HG03432 (cell line): ENCODE measurements at regions not wholly inside any gene's neighbourhood (a gene's known extent, or its start where the extent isn't known, plus 50 kb on each side); places are given as distances from the start of the nearest gene placed in this dataset.

Experiments
- ATAC-seq: cut with Tn5 transposase; IDR thresholded peaks from one replicate; pipeline ENCODE4 v1.9.1; 2021; ENCODE audit warnings: mild to moderate bottlenecking, moderate library complexity; ENCODE audit not compliant: unreplicated experiment

DNA sequence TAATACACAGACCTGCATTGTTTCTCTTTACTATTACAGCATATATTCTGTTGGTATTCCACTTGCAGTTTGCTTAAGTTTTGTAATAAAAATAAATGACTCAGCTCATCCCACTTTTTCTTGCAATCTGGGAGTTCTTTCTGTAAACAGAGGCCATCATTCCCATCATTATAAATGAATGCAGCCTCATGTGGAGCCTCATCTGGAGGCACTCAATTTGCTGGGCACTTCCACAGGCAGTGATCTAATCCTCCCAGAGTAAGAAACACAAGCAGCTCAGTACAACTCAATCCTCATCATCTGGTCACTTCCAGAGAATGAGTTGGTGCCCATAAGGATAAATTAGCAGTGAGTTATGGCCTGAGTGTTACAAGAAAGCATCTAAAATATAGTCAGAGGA lies 2801.9 kb downstream of the PCDH9 start:
- no peak for ATAC-seq

DNA sequence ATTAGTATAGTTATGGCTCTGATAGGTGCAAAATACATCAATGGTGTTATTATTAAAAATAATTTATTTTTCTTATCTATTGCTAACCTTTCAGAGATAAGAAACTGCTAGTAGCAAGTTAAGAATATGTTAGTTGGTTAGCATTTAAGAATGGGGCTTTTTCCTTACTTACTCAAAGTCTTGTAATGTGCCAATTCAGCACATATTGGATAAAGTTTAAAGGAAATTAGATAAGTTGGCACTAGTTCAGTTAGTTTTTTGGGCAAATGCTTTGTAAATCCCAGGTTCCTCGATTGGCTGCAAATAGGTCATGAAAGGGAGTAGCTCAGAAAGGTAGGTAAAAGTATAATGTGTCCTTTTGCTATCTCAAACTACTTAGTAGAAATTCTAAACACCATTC lies 2806.7 kb downstream of the PCDH9 start:
- ATAC-seq: no peak

DNA sequence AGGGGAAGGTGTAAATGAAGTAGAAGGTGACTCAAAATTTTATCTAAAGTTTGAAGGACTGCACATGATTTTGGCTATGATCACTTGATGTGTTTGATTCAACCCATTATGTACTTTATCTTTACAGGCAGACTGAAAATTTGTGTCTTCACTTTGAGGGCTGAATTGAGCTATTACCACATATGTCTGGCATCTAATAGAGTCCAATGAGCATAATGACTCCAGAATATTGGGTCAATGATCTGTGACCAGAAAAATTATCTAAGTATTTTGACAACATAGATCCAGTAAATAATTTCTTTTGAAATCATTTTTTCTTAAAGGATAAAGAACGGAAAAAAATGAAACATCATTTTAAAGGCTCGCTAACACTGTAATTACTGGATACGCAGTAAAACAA lies 2810.0 kb downstream of the PCDH9 start:
- ATAC-seq: no peak

DNA sequence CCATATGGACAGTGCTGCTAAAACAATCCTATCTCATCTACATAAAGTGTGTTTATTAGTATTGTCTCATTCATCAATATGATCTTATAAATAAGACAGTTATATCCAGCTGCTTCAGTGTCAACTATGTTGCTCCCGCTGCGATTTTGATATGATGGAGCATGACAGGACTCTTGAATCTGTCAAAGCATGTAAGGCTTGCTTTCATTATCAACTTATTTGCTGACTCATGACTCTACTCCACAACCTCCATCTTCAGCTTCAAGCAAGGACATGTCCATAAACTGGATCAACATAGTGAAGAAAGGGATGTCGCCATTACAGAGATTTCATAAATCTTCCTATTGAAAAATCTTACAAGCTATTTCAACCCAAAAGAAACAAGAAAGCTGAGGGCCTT lies 2812.6 kb downstream of the PCDH9 start:
- ATAC-seq: no peak

DNA sequence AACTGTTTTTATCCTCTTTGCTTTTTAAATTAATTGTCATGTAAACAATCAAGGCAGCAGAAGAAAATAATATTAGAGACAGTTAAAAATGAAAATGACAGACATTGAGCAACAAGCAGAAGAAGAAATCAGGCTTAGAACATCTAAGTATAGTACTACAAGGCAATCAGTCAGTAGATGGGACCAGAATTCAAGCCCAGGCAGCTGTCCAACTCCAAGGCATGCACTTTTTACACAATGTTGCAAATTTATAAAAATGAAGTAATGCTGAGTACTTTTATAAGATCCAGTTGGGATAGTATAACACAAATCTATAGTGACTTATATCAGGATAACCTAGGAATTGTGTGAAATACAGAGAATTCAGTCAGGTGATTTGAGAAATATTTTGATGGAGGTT lies 2815.8 kb downstream of the PCDH9 start:
- ATAC-seq: no peak

DNA sequence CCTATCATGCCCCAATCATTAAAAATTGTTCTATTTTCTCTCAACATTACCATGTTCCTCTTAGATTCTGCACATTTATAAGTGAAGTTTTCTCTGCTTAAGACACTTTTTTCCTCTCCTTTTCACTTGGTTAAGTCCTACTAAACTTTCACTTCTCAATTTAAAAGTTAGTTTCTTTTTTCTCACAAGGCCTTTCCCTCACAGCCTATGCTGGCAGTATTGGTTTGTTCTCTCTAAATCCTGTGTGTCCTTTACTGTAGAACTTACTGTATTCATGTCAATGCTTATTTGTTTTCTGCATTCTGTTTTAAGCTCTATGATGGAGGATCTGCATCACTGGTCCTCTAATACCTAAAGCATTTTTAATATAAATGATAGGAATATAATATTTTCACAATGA lies 2816.6 kb downstream of the PCDH9 start:
- ATAC-seq: no peak

DNA sequence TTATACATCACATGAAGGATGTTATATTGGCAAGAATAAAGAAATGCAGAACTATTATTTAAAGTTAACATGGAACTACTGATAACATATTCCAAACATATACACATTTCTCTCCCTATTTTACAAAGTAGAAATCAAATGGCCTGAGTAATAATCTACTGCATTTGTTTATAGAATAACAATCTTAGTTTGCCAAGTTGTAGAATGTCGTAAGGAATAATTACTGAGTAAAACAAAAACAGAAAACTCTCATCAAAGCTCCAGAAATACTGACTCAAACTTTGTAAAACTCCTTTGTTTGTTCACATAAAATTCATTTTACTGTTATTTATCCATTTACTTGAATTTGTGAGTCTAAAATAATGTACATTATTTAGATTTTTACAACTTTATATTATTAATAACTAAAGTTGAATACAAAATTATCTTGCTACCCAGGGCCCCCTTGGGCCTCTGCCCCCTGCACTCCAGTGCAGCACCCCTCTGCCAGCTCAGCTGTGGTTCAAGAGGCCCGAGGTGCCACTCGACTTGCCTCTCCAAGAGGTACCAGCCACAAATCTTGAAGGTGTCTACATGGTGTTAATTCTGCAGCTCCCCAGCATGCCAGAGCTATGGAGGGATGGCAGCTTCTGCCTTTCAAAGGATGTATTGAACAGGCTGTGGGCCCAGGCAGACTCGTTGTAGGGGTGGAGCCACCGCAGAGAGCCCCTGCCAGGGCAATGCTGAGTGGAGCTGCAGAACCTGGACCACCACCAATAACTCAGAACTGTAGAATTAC lies 2819.7 kb downstream of the PCDH9 start:
- ATAC-seq: no peak

DNA sequence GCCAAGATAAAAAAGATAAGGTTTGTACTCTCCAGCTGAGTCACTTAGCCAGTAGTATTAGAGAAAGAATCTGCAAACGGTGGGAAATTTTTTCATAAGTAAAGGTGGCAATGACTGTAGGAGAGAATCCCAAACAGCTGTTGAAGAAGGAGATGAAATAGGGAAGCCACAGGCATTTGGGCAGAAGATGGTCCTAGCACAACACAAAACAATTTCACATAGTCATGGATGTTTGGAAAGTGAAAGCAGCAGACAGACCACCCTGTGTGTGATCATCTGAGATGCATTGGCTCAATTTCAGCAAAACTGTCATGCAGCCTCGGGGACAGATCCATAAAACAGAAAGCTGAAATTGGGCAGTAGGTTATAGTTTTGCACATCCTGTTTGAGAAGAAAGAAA lies 2832.4 kb downstream of the PCDH9 start:
- no peak for ATAC-seq

DNA sequence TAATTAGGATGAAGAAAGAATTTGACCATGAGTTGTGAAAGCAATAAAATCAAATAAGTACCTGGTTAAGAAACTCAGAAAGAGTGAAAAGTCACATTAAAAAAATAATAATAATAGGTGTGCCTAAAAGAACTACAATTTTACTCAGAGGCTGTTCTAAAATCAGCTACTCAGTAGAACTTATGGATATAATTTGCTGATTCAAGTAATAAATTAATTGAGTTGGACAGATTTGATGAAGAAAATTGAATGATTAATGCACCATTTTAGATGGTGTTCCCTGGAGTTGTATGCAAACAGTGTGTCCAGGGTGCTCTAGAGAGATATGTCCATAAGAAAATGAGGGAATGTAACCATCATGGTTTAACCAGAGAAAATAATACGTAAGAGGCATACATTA lies 2852.5 kb downstream of the PCDH9 start:
- ATAC-seq: no peak

DNA sequence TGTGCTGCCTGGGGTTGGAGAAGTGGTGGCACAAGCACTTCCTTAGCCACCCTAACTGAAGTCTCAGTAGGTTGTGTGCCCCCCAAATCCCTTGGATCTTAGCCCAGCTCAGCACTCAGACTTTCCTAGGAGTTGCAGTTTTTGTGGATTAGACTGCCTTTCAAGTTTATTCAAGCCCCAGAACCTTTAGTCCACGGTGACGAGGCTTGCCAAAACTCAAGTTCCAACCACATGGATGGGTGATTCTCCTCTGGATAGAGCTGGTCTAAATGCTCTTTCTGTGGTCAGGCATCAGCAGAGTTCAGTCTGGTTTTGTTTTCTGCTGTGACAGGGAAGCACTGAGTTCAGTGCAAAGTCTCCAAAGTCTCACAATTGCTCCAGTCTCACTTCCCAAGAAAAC lies 2858.7 kb downstream of the PCDH9 start:
- no peak for ATAC-seq

DNA sequence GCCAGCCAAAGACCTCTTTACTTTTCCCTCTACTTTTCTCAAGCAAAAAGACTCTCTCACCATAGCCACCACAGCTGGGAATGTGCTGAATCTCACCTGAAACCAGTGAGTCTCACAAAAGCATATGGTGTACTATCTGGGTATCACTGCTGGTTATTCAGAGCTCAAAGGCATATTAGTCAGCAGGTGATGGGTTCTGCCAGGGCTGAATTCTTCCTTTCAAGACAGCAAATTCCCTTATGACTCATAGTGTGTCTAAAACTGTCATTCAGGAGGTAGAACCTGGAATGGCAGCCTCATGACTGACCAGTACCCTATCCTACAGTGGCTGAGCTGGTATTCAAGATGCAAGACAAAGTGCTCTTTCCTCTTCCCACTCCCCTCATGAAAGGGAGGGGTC lies 2859.1 kb downstream of the PCDH9 start:
- no peak for ATAC-seq

DNA sequence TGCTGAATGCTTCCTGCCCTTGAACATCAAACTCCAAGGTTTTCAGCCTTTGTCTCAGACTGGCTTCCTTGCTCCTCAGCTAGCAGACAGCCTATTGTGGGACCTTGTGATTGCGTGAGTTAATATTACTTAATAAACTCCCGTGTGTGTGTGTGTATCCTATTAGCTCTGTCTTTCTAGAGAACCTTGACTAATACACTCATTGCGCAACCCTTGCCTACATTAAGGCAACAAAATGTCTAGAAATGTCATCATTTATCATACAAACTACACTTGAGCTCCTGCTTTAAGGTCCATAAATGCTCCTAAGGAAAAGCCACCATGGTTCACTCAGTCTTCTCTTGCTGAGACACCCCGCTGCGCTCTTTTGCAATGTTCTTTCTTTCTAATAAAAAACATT lies 2861.0 kb downstream of the PCDH9 start:
- ATAC-seq: no peak

DNA sequence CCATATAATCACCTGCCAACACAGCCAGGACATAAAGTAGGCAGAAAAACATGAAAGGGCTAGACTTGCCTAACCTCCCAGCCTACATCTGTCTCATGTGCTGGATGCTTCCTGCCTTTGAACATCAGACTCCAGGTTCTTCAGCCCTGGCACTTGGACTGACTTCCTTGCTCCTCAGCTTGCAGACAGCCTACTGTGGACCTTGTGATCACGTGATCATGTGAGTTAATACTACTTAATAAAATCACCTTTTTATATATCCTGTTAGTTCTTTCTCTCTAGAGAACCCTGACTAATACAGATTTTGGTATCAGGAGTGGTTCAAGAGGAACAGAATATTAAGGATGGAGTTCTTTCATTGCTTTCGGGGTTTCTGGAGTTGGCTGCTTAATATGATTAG lies 2867.6 kb downstream of the PCDH9 start:
- no peak for ATAC-seq

DNA sequence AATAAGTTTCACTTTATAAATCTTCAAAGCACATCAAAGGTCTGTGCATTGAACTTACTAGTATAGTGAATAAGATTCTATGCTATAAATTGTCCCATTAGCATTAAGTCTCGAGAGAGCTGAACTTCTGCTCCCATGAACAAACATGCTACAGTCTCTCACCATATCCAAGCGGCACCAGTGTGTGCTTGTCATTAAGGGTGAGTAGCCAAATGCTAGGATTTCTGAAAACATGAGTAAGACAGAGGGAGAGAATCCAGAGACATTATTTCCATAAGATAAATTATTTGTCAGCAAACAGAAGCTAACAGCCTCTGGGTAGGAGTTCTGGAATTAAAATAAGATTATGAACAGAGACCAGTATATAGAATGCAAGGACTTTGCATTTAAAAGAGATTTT lies 2882.5 kb downstream of the PCDH9 start:
- no peak for ATAC-seq

DNA sequence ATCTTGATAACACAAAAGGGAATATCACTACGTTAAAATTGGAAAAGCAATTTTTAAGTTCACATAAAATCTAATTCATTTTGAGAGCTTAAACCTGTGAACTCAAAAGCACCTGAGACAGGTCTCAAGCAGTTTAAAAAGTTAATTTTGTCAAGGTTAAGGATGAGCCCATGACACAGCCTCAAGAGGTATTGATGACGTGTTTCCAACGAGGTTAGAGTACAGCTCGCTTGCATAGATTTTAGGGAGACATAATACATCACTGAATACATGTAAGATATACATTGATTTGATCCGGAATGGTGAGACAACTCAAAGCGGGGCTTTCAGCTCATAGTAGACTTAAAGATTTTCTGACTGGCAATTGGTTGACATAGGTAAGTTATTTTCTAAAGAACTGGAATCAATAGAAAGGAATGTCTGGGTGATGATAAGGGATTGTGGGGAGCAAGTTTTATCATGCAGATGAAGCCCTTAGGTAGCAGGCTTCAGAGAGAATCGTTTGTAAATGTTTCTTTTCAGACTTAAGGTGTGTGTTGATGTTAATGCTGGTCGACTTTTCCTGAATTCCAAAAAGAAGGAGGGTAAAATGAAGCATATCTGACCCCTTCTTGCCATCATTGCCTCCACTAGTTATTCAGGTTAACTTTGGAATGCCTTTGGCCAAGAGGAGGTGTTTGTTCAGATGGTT lies 2890.6 kb downstream of the PCDH9 start:
- no peak for ATAC-seq

DNA sequence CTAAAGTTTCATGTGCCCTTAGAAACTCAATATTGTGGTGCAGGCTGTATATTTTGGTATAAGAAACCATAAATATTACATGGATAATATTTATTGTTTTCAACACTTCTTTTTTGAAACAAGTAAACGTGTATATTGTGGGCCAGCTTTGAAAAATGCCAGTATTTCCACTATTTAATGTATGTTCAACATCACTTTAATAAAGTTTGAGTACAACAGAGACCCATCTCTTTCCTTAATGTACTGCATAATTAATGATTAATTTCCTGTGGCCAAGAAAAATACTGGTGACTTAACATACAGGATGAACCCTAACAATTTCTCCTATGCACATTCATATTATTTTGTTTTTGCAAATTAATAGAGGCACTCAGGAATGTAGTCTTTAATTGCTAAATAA lies 2891.5 kb downstream of the PCDH9 start:
- no peak for ATAC-seq

DNA sequence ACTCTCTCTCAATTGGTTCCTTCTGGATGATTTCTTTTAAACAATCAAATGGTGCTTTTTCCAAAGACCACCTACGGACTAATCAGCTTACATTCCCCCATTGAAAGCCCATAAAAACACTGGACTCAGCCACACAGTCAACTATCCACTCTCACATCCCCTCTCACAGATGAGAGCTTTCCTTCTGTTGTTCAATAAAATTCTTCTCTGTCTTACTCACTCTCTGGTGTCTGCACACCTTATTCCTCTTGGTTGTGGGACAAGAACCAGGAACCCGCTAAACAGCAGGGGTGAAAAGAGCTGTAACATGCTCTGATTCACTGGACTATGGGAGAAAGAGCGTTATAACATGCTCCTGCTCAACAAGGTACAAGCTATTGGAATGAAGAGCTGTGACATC lies 2896.2 kb downstream of the PCDH9 start:
- no peak for ATAC-seq

DNA sequence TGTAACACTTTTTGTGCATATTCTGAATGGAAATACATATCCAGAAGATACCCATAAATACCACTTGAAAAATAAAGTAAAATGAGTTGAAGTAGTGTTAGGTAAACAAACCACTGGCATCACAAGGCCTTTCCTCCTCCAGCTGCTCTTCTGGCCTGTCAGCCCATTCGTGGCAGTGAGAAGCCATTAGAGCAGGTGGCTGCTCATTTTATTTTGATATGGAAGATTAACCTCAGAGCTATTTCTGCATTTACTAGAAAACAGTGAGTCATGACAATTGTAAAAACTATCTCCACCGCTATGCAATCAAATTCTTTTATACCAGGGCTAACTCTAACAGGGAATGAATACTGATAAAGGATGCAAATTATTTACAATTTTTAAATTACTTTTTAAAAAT lies 2898.1 kb downstream of the PCDH9 start:
- no peak for ATAC-seq

DNA sequence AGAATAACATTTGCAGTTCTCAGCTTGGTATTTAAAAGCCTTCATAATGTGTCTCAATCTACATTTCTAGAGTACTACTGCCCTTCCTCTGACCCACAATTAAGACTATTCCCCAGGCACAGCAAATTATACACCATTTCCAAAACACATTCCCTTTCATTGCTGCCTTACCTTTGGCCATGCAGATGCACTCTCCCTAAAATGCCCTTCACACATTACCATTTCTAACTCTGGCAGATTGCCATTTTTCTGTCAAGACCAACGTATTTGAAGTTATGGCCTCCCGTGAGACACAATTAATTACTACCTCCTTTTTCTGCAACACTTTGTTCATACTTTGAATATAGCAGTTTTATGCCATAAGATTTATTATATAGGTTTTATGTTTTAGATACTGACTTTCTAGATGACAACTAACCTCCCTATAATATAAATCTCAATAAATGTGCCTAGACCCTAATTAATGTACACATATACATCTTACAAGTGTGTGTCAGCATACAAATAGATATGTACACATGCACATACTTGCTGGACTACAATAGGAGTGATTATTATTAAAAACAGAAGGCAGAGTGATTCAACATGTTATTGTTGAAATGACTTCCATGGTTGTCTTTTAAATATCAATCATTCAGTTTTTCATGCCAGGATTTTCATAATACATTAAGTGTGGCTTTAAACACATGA lies 2902.5 kb downstream of the PCDH9 start:
- ATAC-seq: no peak

DNA sequence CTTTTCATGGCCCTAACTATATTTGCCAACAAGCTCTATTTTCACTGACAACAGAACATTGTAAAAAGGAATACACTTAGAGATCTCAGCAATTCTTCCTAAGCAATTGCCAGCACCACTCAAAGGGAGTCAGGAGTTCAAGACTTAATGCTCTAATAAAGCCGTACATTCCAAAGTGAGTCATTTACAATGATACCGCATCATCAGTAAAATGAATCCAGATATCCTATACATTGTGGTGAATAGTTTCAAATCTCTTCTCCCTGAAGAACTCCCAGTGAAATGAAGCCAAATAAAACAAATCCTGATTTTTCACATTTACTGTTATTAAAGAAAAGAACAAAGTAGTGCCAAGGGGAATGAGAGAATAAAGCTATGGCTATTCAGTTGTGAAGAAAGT lies 2898.7 kb upstream of the PCDH20 start:
- no peak for ATAC-seq

DNA sequence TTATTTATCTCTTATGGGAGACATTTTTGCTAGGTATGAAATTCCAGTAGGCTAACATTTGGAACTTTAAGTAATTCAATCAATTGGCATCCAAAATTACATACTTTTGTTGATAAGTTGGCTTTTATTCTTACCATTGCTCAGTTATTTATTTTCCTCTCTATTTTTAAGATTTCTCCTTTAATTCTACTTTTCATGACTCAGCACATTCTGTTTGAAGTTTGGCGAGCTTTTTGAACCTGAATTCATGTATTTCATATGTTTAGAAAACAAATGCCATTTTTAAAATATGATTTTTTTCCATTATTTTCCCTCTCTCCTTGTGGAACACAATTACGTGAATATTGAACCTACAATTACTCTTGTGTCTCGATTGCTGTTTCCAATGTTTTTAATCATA lies 2896.3 kb upstream of the PCDH20 start:
- ATAC-seq: no peak

DNA sequence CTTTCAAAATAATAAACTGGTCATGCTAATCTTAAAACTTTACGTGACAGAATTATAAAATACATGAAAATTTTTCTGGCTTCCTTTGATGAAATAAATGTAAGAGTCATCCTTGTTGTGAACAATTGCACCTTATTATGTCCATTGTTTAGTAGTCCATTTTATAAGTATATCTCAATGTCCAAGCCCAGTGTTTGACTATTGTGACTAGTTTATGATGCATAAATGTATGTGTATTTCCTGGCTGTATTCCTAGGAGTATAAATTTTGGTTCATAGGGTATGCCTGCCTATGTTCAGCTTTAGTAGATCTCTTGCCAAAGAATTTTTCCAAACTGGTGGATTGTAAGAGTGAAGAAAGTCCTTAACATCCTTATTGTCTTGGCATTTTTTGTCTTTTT lies 2895.5 kb upstream of the PCDH20 start:
- ATAC-seq: no peak
